GM12864 (cell line): ENCODE measurements at regions not wholly inside any gene's neighbourhood (a gene's known extent, or its start where the extent isn't known, plus 50 kb on each side); places are given as distances from the start of the nearest gene placed in this dataset.

Source experiments
- DNase-seq: peaks from one replicate; pipeline ENCODE4 v3.0.0-alpha.2; 2011; ENCODE audit warnings: low read depth
- H3K4me3 ChIP-seq: 2 replicates; pipeline ENCODE4 v1.5.1; 2011; ENCODE audit warnings: mild to moderate bottlenecking, low read depth, low read length, control low read depth
- TF ChIP-seq, protein P1 (sequence below): IDR thresholded peaks from 2 replicates; pipeline ENCODE4 v1.5.1; 2011; ENCODE audit warnings: low read depth, mild to moderate bottlenecking, moderate library complexity, low read length, control low read depth, inconsistent platforms; ENCODE audit errors: missing control alignments

DNA sequence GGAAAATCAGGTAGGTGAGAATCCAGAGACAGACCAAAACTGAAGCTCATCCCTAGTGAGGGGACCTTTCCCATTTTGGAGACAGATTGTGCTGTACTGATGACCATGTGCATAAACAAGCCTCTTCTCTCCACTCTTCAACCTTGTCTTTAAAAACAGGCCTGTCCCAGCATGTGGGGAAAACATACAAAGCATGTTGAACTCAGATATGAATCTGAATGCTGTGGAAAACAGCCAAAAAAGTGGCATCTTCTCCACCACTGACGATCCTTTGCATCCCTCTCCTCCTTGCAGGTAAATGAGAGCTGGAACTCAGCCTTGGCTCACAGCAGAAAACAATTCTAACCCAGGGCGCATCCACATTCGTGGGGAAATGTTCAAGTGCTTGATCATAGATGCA lies 123.7 kb upstream of the FOXQ1 start:
- no peak for DNase-seq
- TF ChIP-seq, protein P1, sequence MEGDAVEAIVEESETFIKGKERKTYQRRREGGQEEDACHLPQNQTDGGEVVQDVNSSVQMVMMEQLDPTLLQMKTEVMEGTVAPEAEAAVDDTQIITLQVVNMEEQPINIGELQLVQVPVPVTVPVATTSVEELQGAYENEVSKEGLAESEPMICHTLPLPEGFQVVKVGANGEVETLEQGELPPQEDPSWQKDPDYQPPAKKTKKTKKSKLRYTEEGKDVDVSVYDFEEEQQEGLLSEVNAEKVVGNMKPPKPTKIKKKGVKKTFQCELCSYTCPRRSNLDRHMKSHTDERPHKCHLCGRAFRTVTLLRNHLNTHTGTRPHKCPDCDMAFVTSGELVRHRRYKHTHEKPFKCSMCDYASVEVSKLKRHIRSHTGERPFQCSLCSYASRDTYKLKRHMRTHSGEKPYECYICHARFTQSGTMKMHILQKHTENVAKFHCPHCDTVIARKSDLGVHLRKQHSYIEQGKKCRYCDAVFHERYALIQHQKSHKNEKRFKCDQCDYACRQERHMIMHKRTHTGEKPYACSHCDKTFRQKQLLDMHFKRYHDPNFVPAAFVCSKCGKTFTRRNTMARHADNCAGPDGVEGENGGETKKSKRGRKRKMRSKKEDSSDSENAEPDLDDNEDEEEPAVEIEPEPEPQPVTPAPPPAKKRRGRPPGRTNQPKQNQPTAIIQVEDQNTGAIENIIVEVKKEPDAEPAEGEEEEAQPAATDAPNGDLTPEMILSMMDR = no peak
- no peak overlapping the region for H3K4me3 ChIP-seq

- DNase-seq = no peak
- TF ChIP-seq, protein P1 = no peak
- no peak overlapping the region for H3K4me3 ChIP-seq
Measured at GRCh38 chr6:1187293-1188131, 124.4 kb upstream of the FOXQ1 start.

- TF ChIP-seq, protein P1 = no peak
- no peak for DNase-seq
- no peak overlapping the region for H3K4me3 ChIP-seq
Measured at GRCh38 chr6:1184318-1184717, 127.6 kb upstream of the FOXQ1 start.

- no peak for DNase-seq
- TF ChIP-seq, protein P1 = no peak
- no peak overlapping the region for H3K4me3 ChIP-seq
Measured at GRCh38 chr6:1182722-1183521, 129.0 kb upstream of the FOXQ1 start.

GRCh38 chr6:1181939-1182605 lies 129.8 kb upstream of the FOXQ1 start:
- no peak overlapping the region for H3K4me3 ChIP-seq
- TF ChIP-seq, protein P1 = no peak
- no peak for DNase-seq

- TF ChIP-seq, protein P1 = no peak
- H3K4me3 ChIP-seq = no peak overlapping the region
- DNase-seq = no peak
Measured at GRCh38 chr6:1179571-1180459, 132.1 kb upstream of the FOXQ1 start.
